ENCODE measurements at regions not wholly inside any gene's neighbourhood (a gene's known extent, or its start where the extent isn't known, plus 50 kb on each side); places are given as distances from the start of the nearest gene placed in this dataset.

GRCh38 chr1:195908121-195908520 is 700.1 kb downstream of the KCNT2 start:
- TF ChIP-seq POLR2A (IDR thresholded peaks at IDR 0.05) (no peak), CTCF (IDR thresholded peaks at IDR 0.05) (no peak)

All from heart left ventricle (tissue), 13 donors.